ENCODE measurements at regions not wholly inside any gene's neighbourhood (a gene's known extent, or its start where the extent isn't known, plus 50 kb on each side); places are given as distances from the start of the nearest gene placed in this dataset.
"Not testable (repeated sequence)": the region's sequence is repeated elsewhere in the genome, so short reads cannot be mapped to it uniquely, and the experiment has no call there.

DNA sequence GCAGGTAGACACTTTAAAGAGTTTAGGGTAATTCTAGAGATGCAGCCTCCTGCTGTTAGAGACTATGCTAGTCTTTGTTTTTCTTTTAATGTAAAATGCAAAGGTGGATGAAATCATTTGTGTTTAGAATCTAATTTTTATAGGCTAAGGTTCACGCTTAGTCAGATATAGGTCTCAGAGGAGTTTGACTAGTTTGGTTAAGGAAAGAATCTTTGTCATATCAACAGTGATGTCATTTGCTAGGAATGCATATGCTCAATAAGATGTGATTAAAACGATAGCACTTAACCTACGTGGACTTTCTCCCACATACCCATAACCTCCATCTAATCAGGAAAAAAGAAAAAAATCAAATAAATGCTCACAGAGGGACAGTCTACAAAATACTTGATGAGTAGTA is 859.3 kb upstream of the ATXN7L3B start:
- no peak for DNase-seq (ENCODE audit: low read depth)

DNA sequence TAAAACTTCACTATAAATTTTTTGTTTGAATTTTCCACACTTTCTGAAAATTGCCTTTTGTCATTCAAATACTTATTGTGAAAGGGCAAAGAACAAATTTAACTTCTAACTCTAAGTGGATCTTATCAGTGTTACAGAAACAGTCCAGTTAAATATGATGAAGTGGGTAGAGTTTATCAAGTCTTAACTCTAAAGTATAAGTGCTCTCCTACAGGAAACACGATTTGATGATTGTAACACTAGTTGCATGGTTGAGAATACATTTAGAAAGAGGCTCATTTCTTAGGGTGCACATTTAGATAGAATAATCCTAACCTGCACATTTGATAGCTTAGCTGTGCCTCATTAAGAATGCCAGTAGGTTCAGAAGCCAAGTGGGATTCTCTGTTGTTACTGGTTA is 838.3 kb upstream of the ATXN7L3B start:
- DNase-seq (ENCODE audit: low read depth), result no peak

DNA sequence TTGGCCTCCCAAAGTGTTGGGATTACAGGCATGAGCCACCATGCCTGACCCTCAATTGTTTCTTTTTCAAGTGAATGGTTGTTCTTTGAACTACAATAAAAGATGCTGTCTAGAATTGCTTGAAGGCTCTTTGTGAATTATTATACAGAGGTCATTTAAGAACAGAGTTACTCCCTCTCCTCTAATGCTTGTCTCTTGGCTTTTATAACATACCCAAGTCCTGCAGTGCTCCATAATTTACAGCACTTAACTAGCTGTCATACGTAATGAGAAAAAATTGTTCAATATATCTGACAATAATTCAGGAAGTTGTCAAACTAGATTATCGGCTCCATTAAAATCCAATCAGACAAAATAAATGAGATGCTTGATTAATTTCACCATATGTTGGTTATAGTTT is 823.0 kb upstream of the ATXN7L3B start:
- DNase-seq (ENCODE audit: low read depth), result no peak

DNA sequence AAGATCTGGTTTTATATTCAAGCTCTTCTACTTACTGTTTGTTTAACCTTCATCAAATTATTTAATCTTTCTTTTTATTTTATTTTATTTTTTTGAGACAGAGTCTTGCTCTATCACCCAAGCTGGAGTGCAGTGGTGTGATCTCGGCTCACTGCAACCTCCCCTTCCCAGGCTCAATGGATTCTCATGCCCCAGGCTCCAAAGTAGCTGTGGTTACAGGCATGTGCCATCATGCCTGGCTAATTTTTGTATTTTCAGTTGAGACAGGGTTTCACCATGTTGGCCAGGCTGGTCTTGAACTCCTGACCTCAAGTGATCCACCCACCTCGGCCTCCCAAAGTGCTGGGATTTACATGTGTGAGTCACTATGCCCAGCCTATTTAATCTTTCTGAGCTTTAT is 821.5 kb upstream of the ATXN7L3B start:
- not testable (repeated sequence) for DNase-seq (ENCODE audit: low read depth)

DNA sequence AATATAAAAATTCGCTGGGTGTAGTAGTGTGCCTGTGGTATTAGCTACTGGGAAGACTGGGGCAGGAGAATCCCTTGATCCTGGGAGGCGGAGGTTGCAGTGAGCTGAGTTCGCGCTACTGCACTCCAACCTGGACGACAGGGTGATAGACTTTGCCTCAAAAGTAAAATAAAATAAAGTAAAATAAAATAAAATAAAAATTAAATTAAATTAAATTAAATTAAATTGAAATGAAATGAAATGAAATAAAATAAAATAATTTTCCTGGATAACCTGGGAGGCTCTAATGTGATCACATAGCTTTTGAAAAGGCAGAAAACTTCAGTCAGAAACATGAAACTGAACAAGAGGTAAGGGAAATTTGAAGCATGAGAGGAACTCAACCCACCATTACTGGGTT is 818.4 kb upstream of the ATXN7L3B start:
- DNase-seq (ENCODE audit: low read depth), result no peak

DNA sequence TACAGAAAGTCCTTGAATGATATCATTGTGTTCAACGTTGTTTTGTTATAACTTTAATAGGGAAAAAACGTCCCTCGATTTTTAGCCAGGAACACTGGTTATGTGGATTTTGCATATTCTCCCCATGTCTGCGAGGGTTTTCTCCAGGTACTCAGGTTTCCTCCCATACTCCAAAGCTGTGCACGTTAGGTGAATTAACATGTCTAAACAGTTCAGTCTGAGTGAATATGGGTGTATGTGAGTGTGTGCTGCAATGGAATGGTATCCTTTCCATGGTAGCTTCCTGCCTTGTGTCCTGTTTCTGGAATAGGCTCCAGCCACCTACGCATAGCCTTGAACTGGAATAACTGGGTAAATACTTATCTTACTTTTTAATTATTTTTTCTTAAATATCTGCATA is 810.8 kb upstream of the ATXN7L3B start:
- no peak for DNase-seq (ENCODE audit: low read depth)

DNA sequence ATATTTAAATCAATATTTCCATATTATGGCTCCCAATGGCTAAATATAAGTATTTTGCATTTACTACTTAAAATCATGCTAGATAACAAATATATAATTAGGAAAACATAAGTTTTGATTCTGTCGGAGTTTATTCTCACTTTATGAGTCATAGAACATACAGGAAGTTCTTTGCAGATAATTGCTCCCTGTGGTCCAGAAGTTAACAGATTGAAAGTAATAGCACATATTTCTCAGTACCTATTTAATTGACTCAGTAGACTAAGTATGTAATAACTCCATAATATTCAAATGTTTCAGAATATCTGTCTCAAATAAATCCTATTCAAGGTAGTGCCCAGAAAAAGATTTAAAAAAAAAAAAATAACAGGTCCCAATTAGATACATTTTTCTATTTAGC is 806.0 kb upstream of the ATXN7L3B start:
- no peak for DNase-seq (ENCODE audit: low read depth)

DNA sequence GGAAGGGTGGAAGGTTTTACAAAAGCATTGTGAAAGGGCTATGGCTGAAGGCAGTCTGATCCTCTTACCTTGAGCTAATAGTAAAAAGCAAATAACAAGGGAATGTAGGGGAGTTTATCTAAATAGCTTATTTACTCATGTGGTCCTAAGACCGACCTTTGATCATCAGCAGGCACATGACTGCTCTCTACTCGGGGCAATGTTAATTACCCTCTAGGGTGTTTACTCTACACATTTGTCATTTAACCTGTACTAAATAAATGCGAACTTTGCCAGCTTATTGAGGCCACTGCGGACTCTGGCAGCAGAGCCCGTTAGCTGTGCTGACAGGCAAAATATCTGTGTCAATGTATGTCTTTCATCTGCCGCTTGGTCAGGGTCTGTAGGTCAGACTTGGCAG is 768.3 kb upstream of the ATXN7L3B start:
- DNase-seq (ENCODE audit: low read depth), result no peak

DNA sequence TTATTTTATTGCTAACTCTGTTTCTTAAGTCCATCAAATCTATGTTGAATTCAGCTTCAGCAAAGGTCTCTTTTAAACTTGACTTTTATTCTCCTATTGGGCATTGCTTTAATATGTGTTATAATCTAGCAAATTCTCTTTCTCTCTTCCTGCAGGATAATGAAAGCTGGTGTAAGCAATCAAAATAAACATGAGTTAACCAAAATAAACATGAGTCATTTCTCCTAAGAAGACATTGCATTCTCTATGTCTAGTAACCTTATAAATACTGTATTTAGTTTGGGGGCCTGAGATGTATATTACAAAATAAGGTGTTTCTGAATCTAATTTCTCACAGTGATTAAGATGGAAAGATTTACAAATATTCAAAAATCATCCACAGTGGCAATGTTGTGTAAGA is 739.1 kb upstream of the ATXN7L3B start:
- no peak for DNase-seq (ENCODE audit: low read depth)

DNA sequence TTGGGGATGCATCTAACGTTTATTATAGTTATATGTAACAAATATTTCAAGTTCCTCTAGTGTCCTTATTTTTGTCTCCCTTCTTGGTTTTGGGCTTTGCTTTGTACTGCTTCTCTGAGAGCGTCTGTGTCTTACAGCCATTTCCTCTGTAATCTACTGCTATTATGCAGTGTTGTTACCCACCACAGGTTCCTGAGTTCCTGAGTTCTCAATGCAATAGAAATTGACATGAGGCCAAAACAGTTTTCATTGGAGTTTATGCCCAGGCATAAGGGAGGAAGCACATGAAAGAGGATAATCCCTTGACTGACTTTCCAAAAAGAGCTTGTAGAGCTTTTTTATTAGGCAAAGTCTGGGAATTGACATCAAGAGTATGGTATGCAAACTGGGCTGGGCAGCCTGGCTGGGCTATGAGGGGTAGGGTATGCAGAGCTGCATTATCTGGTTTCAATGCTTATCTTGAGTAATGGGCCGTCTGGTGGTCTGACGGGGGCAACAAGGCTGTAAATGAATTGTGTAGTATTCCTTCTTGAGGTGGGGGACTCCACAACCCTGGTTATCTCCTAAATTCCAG is 722.5 kb upstream of the ATXN7L3B start:
- no peak for DNase-seq (ENCODE audit: low read depth)

DNA sequence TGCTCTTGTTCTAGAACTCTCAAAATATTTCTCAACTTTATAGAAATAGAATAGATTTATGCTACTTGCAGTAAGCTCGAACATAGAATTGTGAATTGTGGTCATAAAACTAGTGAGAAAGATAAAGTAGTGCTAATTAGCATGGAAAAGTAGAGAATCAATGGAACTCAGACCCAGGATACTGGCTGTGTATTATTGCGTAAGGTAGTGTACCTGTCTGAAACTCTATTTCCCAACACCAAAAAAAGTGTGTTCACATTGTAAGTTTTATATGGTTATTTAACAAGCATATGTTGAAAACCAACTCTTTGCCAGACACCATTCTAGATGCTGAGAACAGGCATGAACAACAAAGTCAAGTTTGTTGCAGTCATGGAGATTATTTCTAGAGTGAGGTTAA is 720.5 kb upstream of the ATXN7L3B start:
- no peak for DNase-seq (ENCODE audit: low read depth)

DNA sequence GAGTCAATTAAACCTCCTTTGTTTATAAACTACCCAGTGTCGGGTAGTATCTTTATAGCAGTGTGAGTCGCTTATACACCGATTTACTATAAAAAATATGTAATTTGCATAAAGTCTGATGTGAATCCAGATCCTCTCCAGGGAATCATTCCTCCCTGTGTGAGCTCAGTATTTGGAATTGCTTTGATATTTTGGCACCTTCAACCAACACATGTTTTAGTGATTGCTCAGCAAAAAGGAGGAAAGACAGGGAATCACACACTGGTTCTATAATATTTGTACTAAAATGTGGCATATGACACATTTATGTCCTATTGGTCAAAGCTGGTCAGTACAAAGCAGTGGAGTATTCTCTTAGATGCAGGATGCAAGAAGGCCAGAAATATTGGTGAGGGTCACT is 703.9 kb upstream of the ATXN7L3B start:
- DNase-seq (ENCODE audit: low read depth), result no peak

DNA sequence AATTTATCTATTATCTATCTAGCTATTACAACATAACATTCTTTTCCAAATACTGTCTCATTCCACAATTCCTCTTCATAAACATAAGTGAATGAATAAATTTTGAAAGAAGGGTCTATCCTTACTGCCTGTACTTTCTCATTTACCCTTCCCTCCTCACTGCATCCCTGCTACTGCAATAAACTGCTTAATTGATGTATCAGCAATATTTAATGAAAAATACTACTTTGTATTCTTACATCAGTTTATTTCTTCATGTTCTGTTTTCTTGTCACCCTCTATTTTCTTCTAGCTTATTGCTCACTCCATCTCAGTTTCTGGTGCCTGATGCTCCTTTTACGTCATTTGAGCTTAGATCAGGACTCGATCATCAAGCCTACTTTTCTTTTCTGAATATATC is 695.7 kb upstream of the ATXN7L3B start:
- DNase-seq (ENCODE audit: low read depth), result no peak

DNA sequence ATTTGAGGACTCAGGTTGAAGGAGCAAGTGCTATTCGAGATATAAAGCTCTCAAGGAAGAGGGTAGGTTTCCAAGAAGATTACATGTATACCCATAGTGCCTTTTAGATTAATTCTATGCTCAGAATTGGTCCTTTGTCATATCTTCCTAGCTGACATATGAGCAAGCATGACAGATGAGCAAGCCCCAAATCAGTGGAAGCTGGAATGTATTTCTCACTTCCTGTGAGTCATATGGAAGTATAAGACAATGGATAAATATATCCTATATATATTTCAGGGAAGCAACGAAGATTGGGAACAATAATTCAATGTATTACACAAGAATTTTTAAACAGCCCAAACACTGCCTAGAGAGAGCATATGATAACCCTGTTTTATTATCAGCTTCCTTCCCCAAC is 674.1 kb upstream of the ATXN7L3B start:
- no peak for DNase-seq (ENCODE audit: low read depth)

DNA sequence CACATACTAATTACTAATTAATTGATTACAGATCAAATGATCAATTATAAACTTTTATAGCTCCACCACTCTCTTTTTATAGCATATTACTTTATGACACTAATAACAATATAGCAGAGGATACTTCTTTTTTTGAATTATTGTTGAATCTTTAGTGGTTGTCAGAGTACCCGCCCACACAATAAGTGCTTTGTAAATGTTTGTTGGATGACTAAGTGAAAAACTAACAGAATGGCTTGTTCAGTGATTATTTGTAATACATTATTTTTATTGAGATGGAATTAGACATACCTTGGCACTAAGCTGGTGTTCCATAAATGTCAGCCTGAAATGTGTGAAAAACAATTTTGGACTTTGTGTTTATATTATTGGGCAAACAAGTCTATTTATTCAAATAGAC is 670.5 kb upstream of the ATXN7L3B start:
- no peak for DNase-seq (ENCODE audit: low read depth)

DNA sequence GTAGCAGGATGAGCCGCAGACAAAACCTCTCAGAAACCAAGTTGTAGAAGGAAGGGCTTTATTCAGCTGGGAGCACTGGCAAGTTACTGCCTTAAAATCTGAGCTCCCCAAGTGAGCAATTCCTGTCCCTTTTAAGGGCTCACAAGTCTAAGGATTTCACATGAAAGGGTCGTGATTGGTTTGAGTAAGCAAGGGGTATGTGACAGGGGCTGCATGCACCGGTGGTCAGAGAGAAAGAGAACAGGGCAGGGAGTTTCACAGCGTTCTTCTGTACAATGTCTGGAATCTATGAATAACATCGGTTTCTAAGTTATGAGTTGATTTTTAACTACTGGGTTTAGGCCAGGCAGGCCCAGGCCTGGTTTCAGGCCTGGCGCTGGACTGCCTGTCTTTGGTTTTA is 660.3 kb upstream of the ATXN7L3B start:
- not testable (repeated sequence) for DNase-seq (ENCODE audit: low read depth)

DNA sequence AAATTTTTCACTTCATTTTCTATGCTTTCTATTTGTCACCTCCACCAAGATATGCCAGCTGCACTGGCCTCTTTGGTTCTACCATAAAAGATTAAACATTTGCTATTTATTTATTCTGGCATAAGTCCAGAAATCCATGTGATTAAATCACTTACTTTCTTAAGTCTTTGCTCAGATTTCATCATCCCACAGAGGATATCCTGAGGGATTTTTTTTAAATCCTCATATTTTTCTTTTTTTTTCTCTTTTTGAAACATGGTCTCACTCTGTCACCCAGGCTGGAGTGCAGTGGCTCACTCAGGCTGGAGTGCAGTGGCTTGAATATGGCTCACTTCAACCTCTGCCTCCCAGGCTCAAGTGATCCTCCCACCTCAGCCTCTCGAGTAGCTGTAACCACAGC is 645.4 kb upstream of the ATXN7L3B start:
- DNase-seq (ENCODE audit: low read depth), result no peak

DNA sequence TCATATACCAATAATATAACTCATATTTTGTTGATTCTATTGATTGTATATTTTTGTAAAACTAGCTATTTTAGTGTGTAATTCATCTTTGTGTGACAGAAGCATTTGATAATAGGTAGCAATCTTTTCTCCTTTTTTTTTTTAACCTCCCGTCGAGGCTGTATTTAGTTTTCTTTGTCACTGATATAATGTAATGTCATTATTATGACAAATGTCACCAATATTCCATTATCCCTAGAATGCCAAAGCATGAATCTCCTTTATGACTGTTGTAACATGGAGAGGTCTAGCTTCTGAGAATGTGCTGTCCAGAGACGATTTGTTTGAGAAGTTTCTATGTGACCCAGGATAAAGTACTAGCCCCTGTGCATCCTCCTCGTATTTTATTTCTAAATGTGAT is 639.0 kb upstream of the ATXN7L3B start:
- no peak for DNase-seq (ENCODE audit: low read depth)

DNA sequence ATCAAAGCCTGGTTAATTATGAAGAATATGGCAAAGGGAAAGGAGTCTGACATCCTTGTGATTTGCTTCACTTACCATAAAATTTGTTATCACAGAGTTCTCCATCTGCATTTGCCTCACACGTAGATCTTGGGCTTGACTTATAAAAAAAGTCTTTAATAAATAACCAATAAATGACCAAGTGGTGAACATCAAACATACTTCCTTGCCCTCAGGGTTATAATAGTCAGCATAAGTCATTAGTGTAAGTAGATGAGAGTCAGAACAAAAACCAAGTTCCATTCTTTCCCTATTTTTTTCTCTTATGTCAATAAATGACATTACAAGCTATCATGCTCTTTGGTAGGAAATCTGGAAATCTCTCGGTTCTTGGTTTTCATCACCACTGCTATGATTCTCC is 635.4 kb upstream of the ATXN7L3B start:
- DNase-seq (ENCODE audit: low read depth), result no peak

DNA sequence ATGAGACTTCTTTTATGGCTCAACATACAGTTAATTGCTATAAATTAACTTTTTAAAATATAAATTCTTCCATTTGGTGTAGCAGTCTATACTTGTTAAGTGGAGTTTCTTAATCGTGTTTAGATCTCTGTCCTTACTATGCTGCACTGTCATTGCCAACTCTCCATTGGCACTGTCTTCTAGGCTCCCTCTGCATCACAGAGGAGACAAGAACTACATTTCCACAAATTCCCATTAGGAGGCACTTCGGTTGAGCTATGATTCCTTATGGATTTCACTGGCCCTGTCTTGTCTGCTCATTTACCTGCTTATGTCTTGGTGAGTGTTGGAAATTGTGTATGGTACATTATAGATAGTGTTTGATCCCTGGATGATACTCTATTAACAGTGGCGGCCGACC is 630.9 kb upstream of the ATXN7L3B start:
- no peak for DNase-seq (ENCODE audit: low read depth)

DNA sequence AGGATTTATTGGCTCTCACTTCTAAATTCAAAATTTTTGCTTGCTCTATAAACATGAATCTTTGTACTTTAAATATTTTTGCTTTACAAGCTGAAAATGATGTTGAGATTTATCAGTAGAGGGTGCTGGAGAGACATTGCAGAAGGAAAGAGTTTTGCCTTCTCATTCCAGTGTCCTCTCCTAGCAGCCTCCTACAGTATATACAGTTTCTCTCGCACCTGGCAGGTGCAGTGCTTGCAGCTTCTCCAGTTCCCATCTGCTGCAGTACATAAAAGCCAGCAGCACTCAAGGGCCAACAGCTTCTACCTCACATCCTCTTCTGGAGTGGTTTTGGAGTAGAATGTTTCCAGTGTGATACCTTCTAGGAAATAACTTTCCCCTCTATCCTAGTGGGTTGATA is 601.8 kb upstream of the ATXN7L3B start:
- no peak for DNase-seq (ENCODE audit: low read depth)

DNA sequence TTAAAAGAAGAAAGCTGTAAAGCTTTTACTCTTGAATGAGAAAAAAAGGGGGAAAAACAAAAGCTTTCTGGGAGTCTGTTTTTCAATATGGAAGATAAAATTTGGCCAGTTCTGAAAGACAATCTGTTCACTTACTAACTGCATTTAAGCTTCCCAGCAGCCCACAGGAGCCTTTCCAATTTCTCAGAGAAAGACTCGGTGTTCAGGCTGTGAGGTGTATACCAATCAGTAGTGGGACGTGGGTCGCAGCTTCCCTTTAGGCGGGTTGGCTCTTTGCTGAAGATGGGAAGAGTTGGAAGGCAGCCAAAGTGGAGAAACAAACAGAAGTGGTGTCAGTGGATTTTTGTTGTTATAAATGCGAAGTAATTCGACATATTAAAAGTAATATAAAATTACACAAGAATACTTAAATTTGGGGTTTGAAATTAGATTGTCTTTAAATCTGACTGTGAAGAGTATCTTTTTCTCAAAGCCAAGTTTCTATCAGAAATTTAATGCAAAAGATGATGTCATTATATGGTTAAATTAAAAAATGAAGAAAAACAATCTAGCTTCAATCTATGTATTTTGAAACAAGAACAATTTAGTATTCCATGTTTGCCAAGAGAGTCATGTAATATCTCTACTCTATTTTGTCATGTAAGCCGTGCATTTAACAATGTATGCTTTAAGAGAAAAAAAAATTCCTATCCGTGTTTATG is 590.2 kb upstream of the ATXN7L3B start:
- DNase-seq (ENCODE audit: low read depth), result no peak

DNA sequence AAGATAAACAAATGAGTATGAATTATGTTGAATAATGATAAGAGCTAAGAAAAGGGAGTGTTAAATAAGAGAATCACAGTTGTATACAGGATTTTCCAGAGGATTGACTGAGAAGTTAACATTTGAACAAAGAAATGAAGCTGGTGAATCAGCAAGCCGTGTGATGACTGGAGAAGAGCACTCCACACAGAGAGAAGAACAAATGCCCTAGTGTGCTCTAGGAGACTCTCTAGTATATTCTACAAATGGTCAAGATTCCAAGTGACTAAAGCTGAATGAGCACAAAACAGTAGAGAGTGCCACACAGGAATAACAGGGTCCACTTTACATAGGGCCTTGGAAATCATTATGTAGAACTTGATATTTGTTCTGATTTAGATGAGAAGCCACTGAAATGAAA is 587.1 kb upstream of the ATXN7L3B start:
- DNase-seq (ENCODE audit: low read depth), result no peak

DNA sequence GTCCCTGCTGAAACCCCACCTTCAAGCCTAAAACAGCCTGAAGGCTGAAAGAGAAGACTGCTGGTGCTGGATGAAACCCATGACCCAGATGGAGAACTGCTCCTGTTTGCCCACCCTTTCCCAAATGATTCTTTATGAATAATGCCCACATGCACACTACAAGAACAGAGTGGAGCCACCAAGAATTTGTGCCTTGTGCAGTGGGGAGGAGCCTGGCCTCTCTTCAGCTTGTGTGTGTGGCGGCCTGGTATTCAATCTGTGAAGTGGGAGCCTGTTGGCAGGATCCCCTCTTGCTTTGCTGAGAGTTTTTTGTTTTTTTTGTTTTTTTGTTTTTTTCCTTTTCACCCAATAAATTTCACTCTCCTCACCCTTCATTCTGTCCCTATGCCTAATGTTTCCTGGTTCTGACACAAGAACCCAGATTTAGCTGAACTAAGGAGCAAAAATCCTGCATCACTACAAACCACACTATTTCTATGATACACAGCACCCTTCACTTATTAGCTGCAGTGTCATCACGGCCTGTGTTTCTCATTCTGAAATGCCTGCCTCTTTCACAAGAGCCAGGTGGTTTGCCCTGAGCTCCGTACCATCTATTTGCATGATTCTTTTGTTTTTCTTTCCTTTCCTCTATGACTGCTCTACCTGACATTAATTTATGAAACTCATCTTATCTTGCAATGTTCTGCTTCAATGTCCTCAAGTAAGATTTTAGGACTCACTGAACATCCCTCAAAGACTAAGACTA is 585.5 kb upstream of the ATXN7L3B start:
- no peak for DNase-seq (ENCODE audit: low read depth)

Data from EH (cell line).